Activated CD8-positive, alpha-beta memory T cell treated with anti-CD3 and anti-CD28 coated beads for 48 hours (primary cell): ENCODE measurements at regions not wholly inside any gene's neighbourhood (a gene's known extent, or its start where the extent isn't known, plus 50 kb on each side); places are given as distances from the start of the nearest gene placed in this dataset.
"Not testable (repeated sequence)": the region's sequence is repeated elsewhere in the genome, so short reads cannot be mapped to it uniquely, and the experiment has no call there.

Experiments
- DNase-seq, 3 experiments: peaks; one replicate each; pipeline ENCODE4 v3.0.0-alpha.2; 2020; ENCODE audit warnings: low read depth in 2 of 3, low spot score in 2 of 3

GRCh38 chr16:35795361-35796029 lies 2336.1 kb downstream of the TP53TG3F start:
- DNase-seq, result no peak

- DNase-seq, result no peak
Measured at GRCh38 chr16:35797811-35798210, 2338.4 kb downstream of the TP53TG3F start.

- no peak for DNase-seq
Measured at GRCh38 chr16:35798885-35799426, 2339.5 kb downstream of the TP53TG3F start.

GRCh38 chr16:35804465-35804864 lies 2345.1 kb downstream of the TP53TG3F start:
- DNase-seq, result not testable (repeated sequence)

- no peak for DNase-seq
Measured at GRCh38 chr16:35823342-35823741, 2363.9 kb downstream of the TP53TG3F start.

- DNase-seq, result no peak
Measured at GRCh38 chr16:35841632-35842031, 2382.2 kb downstream of the TP53TG3F start.

- no peak for DNase-seq
Measured at GRCh38 chr16:35862242-35862641, 2402.8 kb downstream of the TP53TG3F start.

- no peak for DNase-seq
Measured at GRCh38 chr16:35868630-35869029, 2409.2 kb downstream of the TP53TG3F start.

GRCh38 chr16:35873472-35873871 lies 2414.1 kb downstream of the TP53TG3F start:
- DNase-seq, result no peak

- DNase-seq, result no peak
Measured at GRCh38 chr16:35881654-35882053, 2422.2 kb downstream of the TP53TG3F start.

- no peak for DNase-seq
Measured at GRCh38 chr16:35906440-35906839, 2447.0 kb downstream of the TP53TG3F start.

GRCh38 chr16:35908152-35908551 lies 2448.7 kb downstream of the TP53TG3F start:
- DNase-seq, result no peak

GRCh38 chr16:35908942-35909341 lies 2449.5 kb downstream of the TP53TG3F start:
- no peak for DNase-seq

- no peak for DNase-seq
Measured at GRCh38 chr16:35909351-35909954, 2450.0 kb downstream of the TP53TG3F start.

- DNase-seq, result no peak
Measured at GRCh38 chr16:35910409-35910808, 2451.0 kb downstream of the TP53TG3F start.

GRCh38 chr16:35911899-35912298 lies 2452.5 kb downstream of the TP53TG3F start:
- no peak for DNase-seq

GRCh38 chr16:35931722-35932121 lies 2472.3 kb downstream of the TP53TG3F start:
- DNase-seq, result no peak
